HL-60 (cell line): ENCODE measurements at regions not wholly inside any gene's neighbourhood (a gene's known extent, or its start where the extent isn't known, plus 50 kb on each side); places are given as distances from the start of the nearest gene placed in this dataset.

Experiments used
- DNase-seq, 2 experiments: peaks; one replicate each; pipeline ENCODE4 v3.0.0-alpha.2; 2010 to 2020; ENCODE audit warnings: low read depth in 1 of 2, low spot score in 1 of 2
- H3K27ac ChIP-seq: fragments of 250-450 bp; sonication (Bioruptor Pico); replicated peaks from 2 replicates; pipeline ENCODE4 v1.5.1; 2020; ENCODE audit warnings: mild to moderate bottlenecking, moderate library complexity
- H3K27me3 ChIP-seq: fragments of 250-450 bp; sonication (Bioruptor Pico); 2 replicates; pipeline ENCODE4 v1.5.1; 2021; ENCODE audit warnings: mild to moderate bottlenecking, moderate library complexity; ENCODE audit not compliant: insufficient read depth, poor library complexity, severe bottlenecking
- H3K4me3 ChIP-seq: replicated peaks from 2 replicates; pipeline ENCODE4 v1.5.1; 2011; ENCODE audit warnings: mild to moderate bottlenecking, control low read depth, low read length; ENCODE audit not compliant: insufficient read depth
- CTCF ChIP-seq: IDR thresholded peaks from one replicate; pipeline ENCODE4 v1.5.1; 2011; ENCODE audit warnings: low read length, control low read depth, inconsistent platforms; ENCODE audit not compliant: insufficient read depth
- GABPA ChIP-seq: IDR thresholded peaks from 2 replicates; pipeline ENCODE4 v1.6.1; 2012; ENCODE audit warnings: low read depth
- POLR2AphosphoS5 ChIP-seq: IDR thresholded peaks from 2 replicates; pipeline ENCODE4 v1.6.1; 2012; ENCODE audit warnings: low read depth
- SPI1 ChIP-seq: IDR thresholded peaks from 2 replicates; pipeline ENCODE4 v1.6.1; 2012; ENCODE audit warnings: low read depth, mild to moderate bottlenecking, borderline replicate concordance
- TF ChIP-seq, protein P1 (sequence below): IDR thresholded peaks from 2 replicates; pipeline ENCODE4 v1.6.1; 2012; ENCODE audit warnings: low read depth; ENCODE audit not compliant: insufficient replicate concordance

DNA sequence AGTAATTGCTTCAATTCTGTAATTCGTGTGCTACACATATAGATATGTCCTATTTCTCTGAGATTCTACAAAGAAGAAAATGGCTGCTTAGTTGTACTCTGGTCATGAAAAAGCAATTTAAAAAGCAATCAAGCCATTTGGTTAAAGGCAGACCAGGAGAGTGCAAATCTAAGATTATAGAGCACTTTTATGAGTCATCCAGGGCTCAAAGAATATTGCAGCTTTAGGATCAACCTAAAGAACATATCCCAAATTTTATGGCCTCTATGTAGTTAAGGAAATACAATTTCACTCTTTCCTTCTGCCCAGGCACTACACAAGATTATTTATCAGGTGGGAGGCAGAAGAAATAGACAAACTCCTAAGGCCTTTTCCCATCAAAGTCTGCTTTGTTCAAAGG, 332.8 kb downstream of the SEC23A start:
- TF ChIP-seq, protein P1, sequence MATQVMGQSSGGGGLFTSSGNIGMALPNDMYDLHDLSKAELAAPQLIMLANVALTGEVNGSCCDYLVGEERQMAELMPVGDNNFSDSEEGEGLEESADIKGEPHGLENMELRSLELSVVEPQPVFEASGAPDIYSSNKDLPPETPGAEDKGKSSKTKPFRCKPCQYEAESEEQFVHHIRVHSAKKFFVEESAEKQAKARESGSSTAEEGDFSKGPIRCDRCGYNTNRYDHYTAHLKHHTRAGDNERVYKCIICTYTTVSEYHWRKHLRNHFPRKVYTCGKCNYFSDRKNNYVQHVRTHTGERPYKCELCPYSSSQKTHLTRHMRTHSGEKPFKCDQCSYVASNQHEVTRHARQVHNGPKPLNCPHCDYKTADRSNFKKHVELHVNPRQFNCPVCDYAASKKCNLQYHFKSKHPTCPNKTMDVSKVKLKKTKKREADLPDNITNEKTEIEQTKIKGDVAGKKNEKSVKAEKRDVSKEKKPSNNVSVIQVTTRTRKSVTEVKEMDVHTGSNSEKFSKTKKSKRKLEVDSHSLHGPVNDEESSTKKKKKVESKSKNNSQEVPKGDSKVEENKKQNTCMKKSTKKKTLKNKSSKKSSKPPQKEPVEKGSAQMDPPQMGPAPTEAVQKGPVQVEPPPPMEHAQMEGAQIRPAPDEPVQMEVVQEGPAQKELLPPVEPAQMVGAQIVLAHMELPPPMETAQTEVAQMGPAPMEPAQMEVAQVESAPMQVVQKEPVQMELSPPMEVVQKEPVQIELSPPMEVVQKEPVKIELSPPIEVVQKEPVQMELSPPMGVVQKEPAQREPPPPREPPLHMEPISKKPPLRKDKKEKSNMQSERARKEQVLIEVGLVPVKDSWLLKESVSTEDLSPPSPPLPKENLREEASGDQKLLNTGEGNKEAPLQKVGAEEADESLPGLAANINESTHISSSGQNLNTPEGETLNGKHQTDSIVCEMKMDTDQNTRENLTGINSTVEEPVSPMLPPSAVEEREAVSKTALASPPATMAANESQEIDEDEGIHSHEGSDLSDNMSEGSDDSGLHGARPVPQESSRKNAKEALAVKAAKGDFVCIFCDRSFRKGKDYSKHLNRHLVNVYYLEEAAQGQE: no peak
- TF ChIP-seq GABPA (no peak), POLR2AphosphoS5 (no peak), SPI1 (no peak), CTCF (no peak)
- Histone ChIP-seq H3K4me3 (no peak overlapping the region), H3K27me3 (no peaks in the 10 kb centered on the region), H3K27ac (no peak overlapping the region)
- no peak for DNase-seq

GRCh38 chr14:38762845-38763244, 340.2 kb downstream of the SEC23A start:
- peak in 1 of 2 experiments; percentile 11 for DNase-seq
- Histone ChIP-seq H3K27me3 (no peaks in the 10 kb centered on the region), H3K4me3 (no peak overlapping the region), H3K27ac (no peak overlapping the region)
- TF ChIP-seq, protein P1: no peak
- TF ChIP-seq CTCF (no peak), SPI1 (peak; percentile 92), POLR2AphosphoS5 (no peak)

GRCh38 chr14:38762426-38762825, 340.6 kb downstream of the SEC23A start:
- no peak for TF ChIP-seq CTCF
- H3K27ac ChIP-seq: no peak overlapping the region
- no peak overlapping the region for H3K4me3 ChIP-seq
- no peaks in the 10 kb centered on the region for H3K27me3 ChIP-seq
- DNase-seq: no peak

DNA sequence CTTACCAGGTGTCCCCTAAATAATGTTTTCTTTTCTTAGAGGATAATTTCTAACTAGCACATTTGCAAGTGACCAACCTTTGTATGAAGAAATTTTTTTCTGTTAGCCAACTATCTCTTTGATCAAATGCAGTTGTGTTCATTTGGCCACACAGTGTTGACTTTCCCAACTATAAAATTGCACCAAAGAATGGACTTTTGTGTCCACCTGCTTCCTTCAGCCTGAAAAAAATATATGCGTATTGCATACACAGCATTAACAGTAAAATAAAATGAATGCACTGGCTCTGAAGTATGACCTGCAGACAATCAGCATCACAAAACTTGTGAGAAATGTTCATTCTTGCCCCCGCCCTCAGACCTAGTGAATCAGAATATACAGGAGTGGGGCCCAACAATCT, 342.0 kb downstream of the SEC23A start:
- no peak overlapping the region for H3K4me3 ChIP-seq
- H3K27ac ChIP-seq: no peak overlapping the region
- TF ChIP-seq, protein P1: no peak
- no peak for TF ChIP-seq SPI1
- no peak for TF ChIP-seq GABPA
- no peak for TF ChIP-seq CTCF
- TF ChIP-seq POLR2AphosphoS5: no peak
- no peak for DNase-seq
- no peaks in the 10 kb centered on the region for H3K27me3 ChIP-seq
